Endothelial cell of umbilical vein (primary cell): ENCODE measurements at regions not wholly inside any gene's neighbourhood (a gene's known extent, or its start where the extent isn't known, plus 50 kb on each side); places are given as distances from the start of the nearest gene placed in this dataset.

Experiments used
- BruUV-seq: library from RNA; stranded (reverse); fragments of 400-500 nt; replicated peaks from 2 replicates; lab custom pipeline; 2021; lab: Mats Ljungman, UMichigan
- CTCF ChIA-PET: fragments of 300-600, 350-600 bp; sonication (Branson Sonifier 250); formaldehyde crosslinking; loops from one replicate; lab custom pipeline; 2021; ENCODE audit warnings: antibody characterized with exemption, inconsistent platforms; lab: Charles Lee
- POLR2A ChIA-PET: fragments of 300-600, 350-600 bp; sonication (Branson Sonifier 250); formaldehyde crosslinking; loops from one replicate; lab custom pipeline; 2021; ENCODE audit warnings: antibody characterized with exemption, inconsistent platforms; lab: Charles Lee
- DNase-seq: peaks from one replicate; pipeline ENCODE4 v3.0.0-alpha.2; 2011; ENCODE audit warnings: low read depth, low spot score
- FAIRE-seq: peaks from 2 replicates; lab custom pipeline; 2011; peaks lifted over from hg19 to GRCh38; lab: Jason Lieb, UNC
- H2AFZ ChIP-seq: 2 replicates; pipeline ENCODE4 v1.6.0; 2012; ENCODE audit warnings: low read depth, low read length, control low read depth, inconsistent platforms
- H3K27ac ChIP-seq: 2 replicates; pipeline ENCODE4 v1.5.1; 2011; ENCODE audit warnings: low read depth, mild to moderate bottlenecking, control low read depth, low read length, moderate library complexity; ENCODE audit not compliant: insufficient read depth
- H3K27me3 ChIP-seq, 2 experiments: 2 replicates each; pipeline versions ENCODE4 v1.6.0 to v1.6.1; 2011; ENCODE audit warnings: low read length in 2 of 2, mixed read lengths in 1 of 2; ENCODE audit not compliant: control insufficient read depth in 2 of 2, insufficient read depth in 2 of 2
- H3K36me3 ChIP-seq, 2 experiments: 2 replicates in 1 of 2; 3 replicates in 1 of 2; pipeline ENCODE4 v1.5.1; 2011; ENCODE audit warnings: low read length in 2 of 2, mild to moderate bottlenecking in 1 of 2, moderate library complexity in 1 of 2; ENCODE audit not compliant: control insufficient read depth in 2 of 2, insufficient read depth in 2 of 2; ENCODE audit errors: extremely low read depth in 1 of 2
- H3K4me1 ChIP-seq: 3 replicates; pipeline ENCODE4 v1.5.1; 2011; ENCODE audit warnings: mild to moderate bottlenecking, low read length; ENCODE audit not compliant: control insufficient read depth, insufficient read depth; ENCODE audit errors: extremely low read depth
- H3K4me2 ChIP-seq: 2 replicates; pipeline ENCODE4 v1.6.1; 2011; ENCODE audit warnings: low read length, control low read depth, mixed read lengths; ENCODE audit not compliant: insufficient read depth
- H3K4me3 ChIP-seq, 3 experiments: fragments of 200-600 bp in 1 of 3; sonication (generic), shearing (Covaris generic) in 1 of 3; replicated peaks in 1 of 3; 2 replicates each; pipeline ENCODE4 v1.5.1; 2011 to 2016; ENCODE audit warnings: control low read depth in 3 of 3, low read length in 3 of 3, mild to moderate bottlenecking in 2 of 3, inconsistent platforms in 1 of 3, low read depth in 1 of 3, moderate library complexity in 1 of 3; ENCODE audit not compliant: insufficient read depth in 1 of 3
- H3K79me2 ChIP-seq: 2 replicates; pipeline ENCODE4 v1.6.0; 2012; ENCODE audit warnings: low read length, inconsistent platforms; ENCODE audit not compliant: control insufficient read depth, insufficient read depth
- H3K9ac ChIP-seq: replicated peaks from 2 replicates; pipeline ENCODE3; 2011; ENCODE audit warnings: low read length, control low read depth; ENCODE audit not compliant: insufficient read depth; ENCODE audit errors: extremely low read depth
- H3K9me1 ChIP-seq: replicated peaks from 3 replicates; pipeline ENCODE4 v1.6.0; 2011; ENCODE audit warnings: mild to moderate bottlenecking, low read length; ENCODE audit not compliant: control insufficient read depth, insufficient read depth; ENCODE audit errors: extremely low read depth
- H3K9me3 ChIP-seq: replicated peaks from 2 replicates; pipeline ENCODE4 v1.5.1; 2012; ENCODE audit warnings: low read length, inconsistent platforms; ENCODE audit not compliant: control insufficient read depth, insufficient read depth
- H4K20me1 ChIP-seq: replicated peaks from 2 replicates; pipeline ENCODE3; 2011; ENCODE audit warnings: mild to moderate bottlenecking, low read length; ENCODE audit not compliant: control insufficient read depth, insufficient read depth; ENCODE audit errors: extremely low read depth
- FOS ChIP-seq: IDR thresholded peaks from 2 replicates; pipeline ENCODE4 v1.6.1; 2011; ENCODE audit warnings: mild to moderate bottlenecking, low read length, moderate library complexity, borderline replicate concordance; ENCODE audit not compliant: insufficient read depth
- POLR2A ChIP-seq: IDR thresholded peaks from 2 replicates; pipeline ENCODE4 v1.6.1; 2012; ENCODE audit warnings: low read depth, mild to moderate bottlenecking, control low read depth, low read length
- dilution Hi-C: fragments of 300-500 bp; cut with MboI; formaldehyde crosslinking; loops from one replicate; pipeline ENCODE4 v1.15.0; 2019; ENCODE audit warnings: low sequenced_read_pairs; ENCODE audit not compliant: extremely low pct_ligation_motif_present
- intact Hi-C: fragments of 100-400 bp; cut with micrococcal nuclease; formaldehyde crosslinking; loops from one replicate; pipeline ENCODE4 v1.10.0; 2022
- TF ChIP-seq, protein P1 (sequence below), 2 donors: IDR thresholded peaks; 1 replicate in 1 of 2; 2 replicates in 1 of 2; pipeline ENCODE4 v1.5.1; 2011; ENCODE audit warnings: low read length in 2 of 2, mild to moderate bottlenecking in 2 of 2, moderate library complexity in 2 of 2, control low read depth in 1 of 2, inconsistent platforms in 1 of 2, low read depth in 1 of 2; ENCODE audit not compliant: insufficient read depth in 1 of 2; ENCODE audit errors: extremely low read depth in 1 of 2

DNA sequence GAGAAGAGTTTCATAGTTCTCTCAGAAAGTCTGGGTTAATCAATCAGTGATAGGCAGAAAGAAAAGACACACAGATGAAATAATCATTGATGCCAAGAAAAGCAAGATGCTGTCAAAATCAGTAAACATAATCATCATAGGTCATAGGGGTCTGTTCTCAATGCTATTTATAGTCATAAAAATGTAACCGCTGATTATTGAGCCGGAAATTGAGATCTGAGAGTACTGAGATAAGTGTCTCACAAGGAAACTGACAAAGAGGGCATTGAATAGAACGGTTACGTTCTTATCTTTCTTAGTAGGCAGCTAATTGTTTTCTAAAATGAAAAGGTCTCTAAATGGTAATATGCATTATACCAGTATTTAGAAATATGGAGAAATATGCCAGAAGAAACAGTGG lies 1686.1 kb upstream of the AGA start:
- dilution Hi-C loops: no loop called here

DNA sequence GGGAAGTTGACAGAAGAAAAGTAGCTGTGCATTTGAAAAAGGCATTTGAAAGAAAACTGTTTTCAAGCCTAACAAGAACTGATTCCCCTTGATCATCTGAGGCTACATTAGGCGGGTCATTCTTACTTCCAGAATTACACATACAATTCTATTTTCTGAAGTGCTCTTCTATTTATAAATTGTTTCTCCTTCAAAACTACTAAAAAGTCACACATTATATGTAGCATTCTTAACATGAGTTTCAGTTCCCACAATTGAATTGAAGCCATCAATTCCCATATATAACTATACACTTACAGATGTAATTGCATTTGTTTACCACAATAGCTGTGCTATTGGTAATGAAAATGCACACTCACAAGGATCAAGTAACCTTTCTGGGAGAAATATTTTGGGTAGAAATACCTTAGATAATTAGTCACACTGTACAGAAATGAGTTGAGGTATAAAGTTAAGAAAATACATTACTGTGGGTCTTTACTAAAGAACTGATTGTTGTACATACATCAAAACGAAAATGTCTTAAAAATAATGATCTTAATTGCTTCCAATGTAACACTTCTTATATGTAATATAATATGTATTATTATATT lies 1688.0 kb upstream of the AGA start:
- ChIA-PET POLR2A (no interaction called here), CTCF (no interaction called here)
- Histone ChIP-seq H3K36me3 (no peaks in the 10 kb centered on the region), H3K4me2 (no peak overlapping the region), H3K4me1 (no peaks in the 10 kb centered on the region), H3K27me3 (no peaks in the 10 kb centered on the region), H3K4me3 (no peak overlapping the region), H4K20me1 (no peaks in the 10 kb centered on the region), H3K27ac (no peak overlapping the region), H3K9me3 (peaks cover 2% of the 10 kb centered on the region), H3K9me1 (no peaks in the 10 kb centered on the region), H2AFZ (no peak overlapping the region), H3K79me2 (no peaks in the 10 kb centered on the region), H3K9ac (no peak overlapping the region)
- DNase-seq (no peak), FAIRE-seq (no peak)
- intact Hi-C loops (no loop called here), dilution Hi-C loops (no loop called here)
- BruUV-seq: no TSS peak
- no peak for TF ChIP-seq FOS
- no peak for TF ChIP-seq POLR2A

More for the DNA sequence above, 1686.1 kb upstream of the AGA start:
- Histone ChIP-seq H3K36me3 (no peaks in the 10 kb centered on the region), H3K4me2 (no peak overlapping the region), H3K79me2 (no peaks in the 10 kb centered on the region), H2AFZ (no peak overlapping the region), H3K4me1 (no peaks in the 10 kb centered on the region), H3K27ac (no peak overlapping the region), H3K4me3 (no peak overlapping the region), H3K9me1 (no peaks in the 10 kb centered on the region), H3K27me3 (no peaks in the 10 kb centered on the region), H3K9ac (no peak overlapping the region), H3K9me3 (peaks cover 2% of the 10 kb centered on the region), H4K20me1 (no peaks in the 10 kb centered on the region)
- TF ChIP-seq, protein P1, sequence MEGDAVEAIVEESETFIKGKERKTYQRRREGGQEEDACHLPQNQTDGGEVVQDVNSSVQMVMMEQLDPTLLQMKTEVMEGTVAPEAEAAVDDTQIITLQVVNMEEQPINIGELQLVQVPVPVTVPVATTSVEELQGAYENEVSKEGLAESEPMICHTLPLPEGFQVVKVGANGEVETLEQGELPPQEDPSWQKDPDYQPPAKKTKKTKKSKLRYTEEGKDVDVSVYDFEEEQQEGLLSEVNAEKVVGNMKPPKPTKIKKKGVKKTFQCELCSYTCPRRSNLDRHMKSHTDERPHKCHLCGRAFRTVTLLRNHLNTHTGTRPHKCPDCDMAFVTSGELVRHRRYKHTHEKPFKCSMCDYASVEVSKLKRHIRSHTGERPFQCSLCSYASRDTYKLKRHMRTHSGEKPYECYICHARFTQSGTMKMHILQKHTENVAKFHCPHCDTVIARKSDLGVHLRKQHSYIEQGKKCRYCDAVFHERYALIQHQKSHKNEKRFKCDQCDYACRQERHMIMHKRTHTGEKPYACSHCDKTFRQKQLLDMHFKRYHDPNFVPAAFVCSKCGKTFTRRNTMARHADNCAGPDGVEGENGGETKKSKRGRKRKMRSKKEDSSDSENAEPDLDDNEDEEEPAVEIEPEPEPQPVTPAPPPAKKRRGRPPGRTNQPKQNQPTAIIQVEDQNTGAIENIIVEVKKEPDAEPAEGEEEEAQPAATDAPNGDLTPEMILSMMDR (IDR thresholded peaks at IDR 0.05; ENCODE audit: extremely low read depth in 1 of 2, insufficient read depth in 1 of 2, low read depth in 1 of 2, low read length in 2 of 2): no peak
- no peak for TF ChIP-seq FOS
- CTCF ChIA-PET: no interaction called here
- intact Hi-C loops: no loop called here
- FAIRE-seq (no peak), DNase-seq (no peak)
- POLR2A ChIA-PET: no interaction called here
- no TSS peak for BruUV-seq
